ENCODE measurements at regions not wholly inside any gene's neighbourhood (a gene's known extent, or its start where the extent isn't known, plus 50 kb on each side); places are given as distances from the start of the nearest gene placed in this dataset.

DNA sequence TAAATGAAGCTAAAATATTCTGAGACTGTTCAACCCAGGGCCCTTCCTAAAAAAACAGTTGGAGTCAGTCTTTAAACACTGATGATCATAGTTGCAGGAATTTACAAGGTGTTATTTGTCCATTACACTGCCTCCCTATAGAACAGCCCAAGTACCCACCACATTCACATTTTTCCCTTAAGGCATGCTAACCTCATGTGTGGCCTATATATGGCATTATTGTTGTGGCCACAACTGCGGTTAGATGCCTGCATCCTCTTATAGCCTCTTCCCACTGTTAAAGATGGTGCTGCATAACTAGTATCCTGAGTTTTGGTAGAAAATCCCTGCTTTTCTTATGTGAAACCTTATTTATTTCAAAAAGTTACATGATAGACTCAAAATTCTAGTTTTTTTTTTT is 287.9 kb upstream of the SEMA3A start:
- Mint-ChIP-seq H3K36me3 (ENCODE audit: low read depth, unreplicated experiment) (no peaks in the 10 kb centered on the region), H3K27ac (ENCODE audit: unreplicated experiment) (no peak overlapping the region)

DNA sequence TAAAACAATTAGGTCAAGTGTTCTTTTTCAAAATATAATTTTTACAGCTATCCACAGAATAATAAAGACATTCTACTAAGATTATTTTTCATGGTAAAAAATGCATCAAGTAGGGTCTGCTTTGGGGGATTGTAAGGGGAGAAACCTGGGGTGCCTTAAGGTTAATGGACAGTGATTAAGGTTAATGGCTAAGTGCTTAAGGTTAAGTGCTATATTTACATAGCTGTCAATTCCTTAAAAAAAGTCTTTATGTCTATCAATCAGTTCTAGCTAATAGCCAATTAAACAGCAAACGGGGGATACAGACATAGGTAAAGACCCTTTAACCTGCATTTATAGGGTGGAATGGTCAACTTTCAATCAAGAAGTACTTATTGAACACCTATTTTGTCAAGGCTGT is 284.5 kb upstream of the SEMA3A start:
- Mint-ChIP-seq H3K36me3 (ENCODE audit: low read depth, unreplicated experiment) (no peaks in the 10 kb centered on the region), H3K9me3 (ENCODE audit: unreplicated experiment) (no peaks in the 10 kb centered on the region), H3K4me1 (ENCODE audit: unreplicated experiment) (no peaks in the 10 kb centered on the region), H3K4me3 (ENCODE audit: unreplicated experiment) (no peak overlapping the region), H3K27me3 (ENCODE audit: unreplicated experiment) (no peaks in the 10 kb centered on the region), H3K27ac (ENCODE audit: unreplicated experiment) (no peak overlapping the region)
- DNase-seq (ENCODE audit: low spot score), result no peak
- TF ChIP-seq, protein P1, sequence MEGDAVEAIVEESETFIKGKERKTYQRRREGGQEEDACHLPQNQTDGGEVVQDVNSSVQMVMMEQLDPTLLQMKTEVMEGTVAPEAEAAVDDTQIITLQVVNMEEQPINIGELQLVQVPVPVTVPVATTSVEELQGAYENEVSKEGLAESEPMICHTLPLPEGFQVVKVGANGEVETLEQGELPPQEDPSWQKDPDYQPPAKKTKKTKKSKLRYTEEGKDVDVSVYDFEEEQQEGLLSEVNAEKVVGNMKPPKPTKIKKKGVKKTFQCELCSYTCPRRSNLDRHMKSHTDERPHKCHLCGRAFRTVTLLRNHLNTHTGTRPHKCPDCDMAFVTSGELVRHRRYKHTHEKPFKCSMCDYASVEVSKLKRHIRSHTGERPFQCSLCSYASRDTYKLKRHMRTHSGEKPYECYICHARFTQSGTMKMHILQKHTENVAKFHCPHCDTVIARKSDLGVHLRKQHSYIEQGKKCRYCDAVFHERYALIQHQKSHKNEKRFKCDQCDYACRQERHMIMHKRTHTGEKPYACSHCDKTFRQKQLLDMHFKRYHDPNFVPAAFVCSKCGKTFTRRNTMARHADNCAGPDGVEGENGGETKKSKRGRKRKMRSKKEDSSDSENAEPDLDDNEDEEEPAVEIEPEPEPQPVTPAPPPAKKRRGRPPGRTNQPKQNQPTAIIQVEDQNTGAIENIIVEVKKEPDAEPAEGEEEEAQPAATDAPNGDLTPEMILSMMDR (IDR thresholded peaks at IDR 0.05; ENCODE audit: unreplicated experiment), result no peak

More for the DNA sequence above, 287.9 kb upstream of the SEMA3A start:
- Mint-ChIP-seq H3K27me3 (ENCODE audit: unreplicated experiment) (no peaks in the 10 kb centered on the region), H3K4me1 (ENCODE audit: unreplicated experiment) (no peaks in the 10 kb centered on the region), H3K9me3 (ENCODE audit: unreplicated experiment) (no peaks in the 10 kb centered on the region), H3K4me3 (ENCODE audit: unreplicated experiment) (no peak overlapping the region)
- DNase-seq (ENCODE audit: low spot score), result no peak
- TF ChIP-seq, protein P1 (IDR thresholded peaks at IDR 0.05; ENCODE audit: unreplicated experiment), result no peak

DNA sequence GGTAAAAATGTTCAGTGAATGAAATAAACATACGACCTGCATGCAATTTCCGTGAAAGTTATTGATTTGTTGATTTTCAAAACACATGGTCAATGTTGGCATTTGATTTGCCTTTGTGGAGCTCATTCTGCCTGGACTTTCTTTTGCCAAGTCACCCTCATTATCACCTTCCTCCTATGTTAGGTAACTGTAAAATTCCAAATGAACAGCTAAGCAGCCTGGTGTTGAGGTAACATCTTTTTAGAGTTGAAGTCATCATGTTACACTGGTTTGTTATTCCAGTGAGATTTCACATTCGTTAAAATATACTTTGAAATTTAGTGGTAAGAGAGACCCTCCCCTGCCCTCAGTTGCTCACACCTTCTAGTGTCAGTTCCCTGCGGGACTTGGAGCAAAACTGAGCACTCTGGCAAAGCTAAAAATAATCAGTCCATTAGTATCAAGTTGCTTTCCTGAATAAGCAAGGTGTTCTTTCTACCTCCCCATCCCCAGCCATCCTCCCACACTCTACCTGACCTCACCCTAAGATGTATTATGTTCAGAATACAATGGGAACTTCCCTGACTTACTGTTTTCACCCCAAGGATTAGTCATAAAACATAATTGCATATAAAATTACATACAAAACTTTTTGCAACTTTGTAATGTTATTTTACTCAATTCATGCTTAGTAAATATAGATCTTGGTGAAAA is 283.3 kb upstream of the SEMA3A start:
- Mint-ChIP-seq H3K36me3 (ENCODE audit: low read depth, unreplicated experiment) (no peaks in the 10 kb centered on the region), H3K27me3 (ENCODE audit: unreplicated experiment) (no peaks in the 10 kb centered on the region), H3K27ac (ENCODE audit: unreplicated experiment) (no peak overlapping the region), H3K9me3 (ENCODE audit: unreplicated experiment) (no peaks in the 10 kb centered on the region), H3K4me1 (ENCODE audit: unreplicated experiment) (no peaks in the 10 kb centered on the region), H3K4me3 (ENCODE audit: unreplicated experiment) (no peak overlapping the region)
- TF ChIP-seq, protein P1 (IDR thresholded peaks at IDR 0.05; ENCODE audit: unreplicated experiment), result no peak
- no peak for DNase-seq (ENCODE audit: low spot score)

DNA sequence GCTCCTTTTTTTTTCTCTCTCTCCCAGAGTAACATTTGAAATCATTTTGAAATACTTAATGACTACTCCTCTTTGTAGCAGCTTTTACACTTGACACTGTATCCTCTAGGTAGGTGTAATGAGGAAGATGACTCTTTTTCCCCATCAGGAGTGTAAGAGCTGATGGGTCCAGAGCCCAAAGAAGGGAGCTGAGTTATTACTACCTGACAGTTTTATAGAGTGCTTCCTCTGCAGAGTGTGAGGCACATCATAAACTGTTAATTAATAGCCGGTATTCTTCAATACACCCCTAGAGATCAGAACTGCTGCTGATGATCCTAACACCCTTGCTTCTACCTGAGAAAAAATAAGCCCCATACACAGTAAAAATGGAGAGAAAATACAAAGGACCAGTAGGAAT is 279.8 kb upstream of the SEMA3A start:
- H3K36me3 Mint-ChIP-seq (ENCODE audit: low read depth, unreplicated experiment), result no peaks in the 10 kb centered on the region
- no peak overlapping the region for H3K4me3 Mint-ChIP-seq (ENCODE audit: unreplicated experiment)
- no peaks in the 10 kb centered on the region for H3K9me3 Mint-ChIP-seq (ENCODE audit: unreplicated experiment)
- H3K27ac Mint-ChIP-seq (ENCODE audit: unreplicated experiment), result no peak overlapping the region
- no peak for DNase-seq (ENCODE audit: low spot score)
- no peaks in the 10 kb centered on the region for H3K4me1 Mint-ChIP-seq (ENCODE audit: unreplicated experiment)
- H3K27me3 Mint-ChIP-seq (ENCODE audit: unreplicated experiment), result no peaks in the 10 kb centered on the region
- TF ChIP-seq, protein P1 (IDR thresholded peaks at IDR 0.05; ENCODE audit: unreplicated experiment), result no peak

DNA sequence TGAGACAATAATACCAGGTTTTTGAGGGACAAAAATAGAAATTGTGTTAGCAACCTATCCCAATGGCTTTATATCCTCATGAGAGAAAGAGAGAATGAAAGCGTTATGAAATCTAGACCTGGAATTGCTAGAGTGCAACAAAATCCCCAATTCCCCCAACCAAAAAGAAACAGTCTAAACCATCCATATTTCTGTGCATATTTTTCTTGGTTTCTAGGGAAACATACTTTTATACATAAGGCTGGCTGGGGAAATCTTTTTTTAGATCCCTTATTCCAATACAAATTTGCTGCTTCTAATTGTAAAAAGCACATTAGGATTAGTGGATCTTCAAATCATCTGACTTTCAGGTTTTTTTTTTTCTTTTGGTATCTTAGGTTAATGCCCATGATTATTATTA is 277.0 kb upstream of the SEMA3A start:
- H3K36me3 Mint-ChIP-seq (ENCODE audit: low read depth, unreplicated experiment), result no peaks in the 10 kb centered on the region
- no peak for DNase-seq (ENCODE audit: low spot score)
- H3K4me3 Mint-ChIP-seq (ENCODE audit: unreplicated experiment), result no peak overlapping the region
- no peaks in the 10 kb centered on the region for H3K27me3 Mint-ChIP-seq (ENCODE audit: unreplicated experiment)
- H3K27ac Mint-ChIP-seq (ENCODE audit: unreplicated experiment), result no peak overlapping the region
- H3K9me3 Mint-ChIP-seq (ENCODE audit: unreplicated experiment), result no peaks in the 10 kb centered on the region
- no peaks in the 10 kb centered on the region for H3K4me1 Mint-ChIP-seq (ENCODE audit: unreplicated experiment)
- TF ChIP-seq, protein P1 (IDR thresholded peaks at IDR 0.05; ENCODE audit: unreplicated experiment), result no peak

Measured in endothelial cell (in vitro differentiated cells).